Panc1 (cell line): ENCODE measurements at regions not wholly inside any gene's neighbourhood (a gene's known extent, or its start where the extent isn't known, plus 50 kb on each side); places are given as distances from the start of the nearest gene placed in this dataset.

Experiments used
- ATAC-seq: fragments of 200-7000 bp; cut with Tn5 transposase; 2 replicates; pipeline ENCODE4 v1.9.1; 2020; ENCODE audit warnings: mild to moderate bottlenecking, moderate library complexity
- BruUV-seq: library from RNA; stranded (reverse); fragments of 400-500 nt; replicated peaks from 2 replicates; lab custom pipeline; 2021; lab: Mats Ljungman, UMichigan
- CTCF ChIA-PET: fragments of 300-600 bp; sonication (Branson Sonifier 250); formaldehyde crosslinking; loops from one replicate; lab custom pipeline; 2022; ENCODE audit warnings: antibody characterized with exemption; lab: Charles Lee
- POLR2A ChIA-PET: fragments of 300-600 bp; sonication (Branson Sonifier 250); formaldehyde crosslinking; loops from one replicate; lab custom pipeline; 2022; ENCODE audit warnings: antibody characterized with exemption; lab: Charles Lee
- DNase-seq: peaks from one replicate; pipeline ENCODE4 v3.0.0-alpha.2; 2010; ENCODE audit warnings: low read depth, low spot score
- H3K27ac ChIP-seq: 2 replicates; pipeline ENCODE4 v1.5.1; 2011; ENCODE audit warnings: mild to moderate bottlenecking, low read length, inconsistent platforms
- H3K27me3 ChIP-seq: fragments of 200-500 bp; sonication (Bioruptor generic); 2 replicates; pipeline ENCODE4 v1.6.0; 2014; ENCODE audit warnings: low read length, inconsistent platforms; ENCODE audit not compliant: control insufficient read depth, insufficient read depth
- H3K36me3 ChIP-seq: fragments of 200-500 bp; sonication (Bioruptor generic); 2 replicates; pipeline ENCODE4 v1.5.1; 2014; ENCODE audit warnings: inconsistent platforms, mild to moderate bottlenecking, low read length, moderate library complexity; ENCODE audit not compliant: control insufficient read depth, insufficient read depth
- H3K4me1 ChIP-seq: 2 replicates; pipeline ENCODE4 v1.5.1; 2011; ENCODE audit warnings: inconsistent platforms, mild to moderate bottlenecking, low read length, moderate library complexity; ENCODE audit not compliant: control insufficient read depth, insufficient read depth
- H3K4me3 ChIP-seq, 2 experiments: 2 replicates each; pipeline ENCODE4 v1.5.1; 2011 to 2012; ENCODE audit warnings: low read depth in 2 of 2, low read length in 2 of 2, mild to moderate bottlenecking in 2 of 2, inconsistent platforms in 1 of 2, moderate library complexity in 1 of 2
- H3K9me3 ChIP-seq: fragments of 200-500 bp; sonication (Bioruptor generic); 2 replicates; pipeline ENCODE4 v1.5.1; 2014; ENCODE audit warnings: low read depth, mild to moderate bottlenecking, inconsistent platforms, low read length, moderate library complexity; ENCODE audit not compliant: control insufficient read depth, insufficient read depth
- POLR2AphosphoS5 ChIP-seq: IDR thresholded peaks from 2 replicates; pipeline ENCODE4 v1.6.1; 2012; ENCODE audit warnings: mild to moderate bottlenecking, low read depth, low read length, moderate library complexity
- REST ChIP-seq, 2 experiments: IDR thresholded peaks; 2 replicates each; pipeline ENCODE4 v1.6.1; 2011 to 2012; ENCODE audit warnings: low read depth in 2 of 2, control low read depth in 1 of 2, low read length in 1 of 2, mild to moderate bottlenecking in 1 of 2, moderate library complexity in 1 of 2; ENCODE audit not compliant: insufficient read depth in 1 of 2
- SIN3A ChIP-seq: IDR thresholded peaks from 2 replicates; pipeline ENCODE4 v1.6.1; 2012; ENCODE audit warnings: low read depth, mild to moderate bottlenecking, low read length, moderate library complexity, borderline replicate concordance; ENCODE audit not compliant: insufficient read depth
- TCF7L2 ChIP-seq: IDR thresholded peaks from 2 replicates; pipeline ENCODE4 v1.6.1; 2011; ENCODE audit warnings: mild to moderate bottlenecking, low read depth, low read length, inconsistent platforms
- in situ Hi-C: cut with HindIII; loops from 2 replicates; pipeline ENCODE4 v1.10.0; 2016; ENCODE audit warnings: low sequenced_read_pairs, low pct_unique_long_range_greater_than_20kb
- intact Hi-C: fragments of 100-400 bp; cut with micrococcal nuclease; formaldehyde crosslinking; loops from one replicate; pipeline ENCODE4 v1.10.0; 2022; ENCODE audit not compliant: unreplicated experiment
- TF ChIP-seq, protein P1 (sequence below): fragments of 450-650 bp; IDR thresholded peaks from 2 replicates; pipeline ENCODE4 v1.5.1; 2017; ENCODE audit warnings: mild to moderate bottlenecking

DNA sequence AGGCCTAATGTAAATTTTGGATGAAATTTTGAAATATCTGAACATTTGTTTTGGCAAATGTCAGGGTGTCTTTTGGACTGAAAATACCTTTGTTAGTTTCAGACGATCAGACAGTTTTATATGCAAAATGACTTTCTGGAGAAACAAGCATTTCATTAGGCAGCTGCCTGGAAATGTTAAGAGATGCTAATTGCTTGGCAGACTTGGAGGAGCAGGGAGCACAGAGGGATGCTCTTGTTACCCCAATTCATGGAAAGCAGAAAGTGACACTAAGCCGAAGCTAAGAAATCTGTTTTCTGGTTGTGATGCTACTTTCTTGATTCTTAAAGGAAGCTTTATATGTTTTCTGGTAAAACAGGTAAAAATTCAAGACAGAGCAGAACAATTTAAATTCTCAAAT is 204.3 kb upstream of the GBE1 start:
- Histone ChIP-seq H3K9me3 (no peaks in the 10 kb centered on the region), H3K4me3 (no peak overlapping the region), H3K27ac (no peak overlapping the region), H3K27me3 (no peaks in the 10 kb centered on the region), H3K36me3 (no peaks in the 10 kb centered on the region), H3K4me1 (no peaks in the 10 kb centered on the region)
- no peak for TF ChIP-seq SIN3A
- no peak for TF ChIP-seq REST (IDR thresholded peaks at IDR 0.05; ENCODE audit: insufficient read depth in 1 of 2, low read depth in 2 of 2, low read length in 1 of 2)
- TF ChIP-seq, protein P1, sequence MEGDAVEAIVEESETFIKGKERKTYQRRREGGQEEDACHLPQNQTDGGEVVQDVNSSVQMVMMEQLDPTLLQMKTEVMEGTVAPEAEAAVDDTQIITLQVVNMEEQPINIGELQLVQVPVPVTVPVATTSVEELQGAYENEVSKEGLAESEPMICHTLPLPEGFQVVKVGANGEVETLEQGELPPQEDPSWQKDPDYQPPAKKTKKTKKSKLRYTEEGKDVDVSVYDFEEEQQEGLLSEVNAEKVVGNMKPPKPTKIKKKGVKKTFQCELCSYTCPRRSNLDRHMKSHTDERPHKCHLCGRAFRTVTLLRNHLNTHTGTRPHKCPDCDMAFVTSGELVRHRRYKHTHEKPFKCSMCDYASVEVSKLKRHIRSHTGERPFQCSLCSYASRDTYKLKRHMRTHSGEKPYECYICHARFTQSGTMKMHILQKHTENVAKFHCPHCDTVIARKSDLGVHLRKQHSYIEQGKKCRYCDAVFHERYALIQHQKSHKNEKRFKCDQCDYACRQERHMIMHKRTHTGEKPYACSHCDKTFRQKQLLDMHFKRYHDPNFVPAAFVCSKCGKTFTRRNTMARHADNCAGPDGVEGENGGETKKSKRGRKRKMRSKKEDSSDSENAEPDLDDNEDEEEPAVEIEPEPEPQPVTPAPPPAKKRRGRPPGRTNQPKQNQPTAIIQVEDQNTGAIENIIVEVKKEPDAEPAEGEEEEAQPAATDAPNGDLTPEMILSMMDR, result no peak
- intact Hi-C loops, result no loop called here
- in situ Hi-C loops, result no loop called here
- CTCF ChIA-PET, result no interaction called here
- ATAC-seq (no peak), DNase-seq (no peak)
- no TSS peak for BruUV-seq
- POLR2A ChIA-PET, result no interaction called here

DNA sequence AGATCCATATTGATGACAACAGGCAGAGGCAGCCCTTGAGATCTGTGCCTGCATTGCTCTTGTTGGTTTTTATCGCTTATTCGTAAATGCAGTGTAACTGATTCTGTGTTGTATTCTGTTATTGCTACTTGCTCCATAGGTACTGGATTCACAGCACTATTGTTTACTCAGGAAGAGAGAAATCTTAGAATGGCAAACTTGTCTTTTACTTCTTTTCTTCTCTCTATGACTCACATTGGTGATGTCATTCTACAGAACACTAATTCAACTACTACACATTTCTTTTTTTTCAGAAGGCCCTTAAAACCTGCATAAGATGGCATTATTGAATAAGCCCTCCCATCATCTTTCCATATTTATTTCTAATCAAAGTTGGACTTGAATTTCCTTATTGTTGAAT is 201.0 kb upstream of the GBE1 start:
- no peak overlapping the region for H3K4me3 ChIP-seq
- intact Hi-C loops, result no loop called here
- no peak for ATAC-seq
- H3K9me3 ChIP-seq, result no peaks in the 10 kb centered on the region
- in situ Hi-C loops, result no loop called here
- H3K4me1 ChIP-seq, result no peaks in the 10 kb centered on the region
- DNase-seq, result no peak
- H3K27me3 ChIP-seq, result no peaks in the 10 kb centered on the region
- ChIA-PET CTCF (no interaction called here), POLR2A (no interaction called here)
- no peak overlapping the region for H3K27ac ChIP-seq
- H3K36me3 ChIP-seq, result no peaks in the 10 kb centered on the region
- no peak for TF ChIP-seq REST (IDR thresholded peaks at IDR 0.05; ENCODE audit: insufficient read depth in 1 of 2, low read depth in 2 of 2, low read length in 1 of 2)
- TF ChIP-seq, protein P1, result no peak
- no peak for TF ChIP-seq SIN3A
- no peak for TF ChIP-seq POLR2AphosphoS5
- TF ChIP-seq TCF7L2, result no peak
- no TSS peak for BruUV-seq
